HEK293T (cell line): ENCODE measurements at regions not wholly inside any gene's neighbourhood (a gene's known extent, or its start where the extent isn't known, plus 50 kb on each side); places are given as distances from the start of the nearest gene placed in this dataset.

Experiments used
- ARNT ChIP-seq: fragments of 450-650 bp; IDR thresholded peaks from 2 replicates; pipeline ENCODE4 v1.6.1; 2017; ENCODE audit warnings: mild to moderate bottlenecking
- BHLHE40 ChIP-seq: fragments of 450-650 bp; IDR thresholded peaks from 2 replicates; pipeline ENCODE4 v1.6.1; 2016; ENCODE audit warnings: mild to moderate bottlenecking, moderate library complexity, borderline replicate concordance
- ELF4 ChIP-seq: fragments of 450-650 bp; IDR thresholded peaks from 2 replicates; pipeline ENCODE4 v1.6.1; 2017; ENCODE audit warnings: antibody characterized with exemption
- FOXA1 ChIP-seq: fragments of 450-650 bp; IDR thresholded peaks from 2 replicates; pipeline ENCODE4 v1.6.1; 2016; ENCODE audit warnings: mild to moderate bottlenecking
- FOXK2 ChIP-seq: fragments of 450-650 bp; IDR thresholded peaks from 2 replicates; pipeline ENCODE4 v1.6.1; 2016; ENCODE audit warnings: mild to moderate bottlenecking
- NFRKB ChIP-seq: fragments of 450-650 bp; IDR thresholded peaks from 2 replicates; pipeline ENCODE4 v1.6.1; 2016; ENCODE audit warnings: mild to moderate bottlenecking, moderate library complexity
- PKNOX1 ChIP-seq: fragments of 450-650 bp; IDR thresholded peaks from 2 replicates; pipeline ENCODE4 v1.6.1; 2016
- SP1 ChIP-seq: fragments of 450-650 bp; IDR thresholded peaks from 2 replicates; pipeline ENCODE4 v1.6.1; 2017
- SUZ12 ChIP-seq: fragments of 450-650 bp; IDR thresholded peaks from 2 replicates; pipeline ENCODE4 v1.6.1; 2016; ENCODE audit warnings: mild to moderate bottlenecking
- TARDBP ChIP-seq: fragments of 450-650 bp; IDR thresholded peaks from 2 replicates; pipeline ENCODE4 v1.6.1; 2016

- TF ChIP-seq TARDBP (no peak), SP1 (no peak), FOXK2 (no peak), PKNOX1 (no peak), FOXA1 (no peak), BHLHE40 (no peak), ARNT (no peak), NFRKB (no peak), SUZ12 (no peak), ELF4 (no peak)
Measured at GRCh38 chr16:85164431-85164830, 52.2 kb upstream of the CIBAR2 start.
